SK-N-SH (cell line): ENCODE measurements at regions not wholly inside any gene's neighbourhood (a gene's known extent, or its start where the extent isn't known, plus 50 kb on each side); places are given as distances from the start of the nearest gene placed in this dataset.

Experiments used
- CTCF ChIA-PET: fragments of 300-600, 350-600 bp; formaldehyde crosslinking; extraction: SDS; loops from one replicate; lab custom pipeline; 2021; lab: Yijun Ruan, JAX
- POLR2A ChIA-PET: fragments of 350-600 bp; sonication (Branson Sonifier 250); formaldehyde crosslinking; extraction: SDS; loops from one replicate; lab custom pipeline; 2020; ENCODE audit warnings: antibody characterized with exemption, inconsistent platforms; lab: Yijun Ruan, JAX
- DNase-seq: peaks from one replicate; pipeline ENCODE4 v3.0.0; 2012
- H2AFZ ChIP-seq: fragments of 200-600 bp; sonication (generic); 2 replicates; pipeline ENCODE4 v1.8.1; 2016; ENCODE audit warnings: antibody characterized with exemption, mild to moderate bottlenecking, low read depth
- H3F3A ChIP-seq: fragments of 200-600 bp; sonication (generic); replicated peaks from 2 replicates; pipeline ENCODE3; 2016; ENCODE audit warnings: antibody characterized with exemption, mild to moderate bottlenecking; ENCODE audit not compliant: insufficient read depth
- H3K27ac ChIP-seq, 2 experiments: fragments of 200-500 bp in 1 of 2; fragments of 200-600 bp in 1 of 2; sonication (Bioruptor generic) in 1 of 2; sonication (generic), shearing (Covaris generic) in 1 of 2; 2 replicates each; pipeline versions ENCODE4 v1.5.1 to v1.6.1; 2014 to 2016; ENCODE audit warnings: low read depth in 2 of 2, inconsistent platforms in 1 of 2, low read length in 1 of 2, mild to moderate bottlenecking in 1 of 2, mixed read lengths in 1 of 2
- H3K27me3 ChIP-seq: fragments of 200-600 bp; sonication (generic), shearing (Covaris generic); 2 replicates; pipeline ENCODE4 v1.6.1; 2016; ENCODE audit warnings: mixed run types; ENCODE audit not compliant: insufficient read depth
- H3K36me3 ChIP-seq, 2 experiments: fragments of 200-500 bp in 1 of 2; fragments of 200-600 bp in 1 of 2; sonication (Bioruptor generic) in 1 of 2; sonication (generic) in 1 of 2; replicated peaks in 1 of 2; 2 replicates each; pipeline versions ENCODE3 to v1.5.1; 2014 to 2016; ENCODE audit warnings: low read length in 1 of 2, mild to moderate bottlenecking in 1 of 2; ENCODE audit not compliant: insufficient read depth in 2 of 2, control insufficient read depth in 1 of 2
- H3K4me1 ChIP-seq, 2 experiments: fragments of 200-500 bp in 1 of 2; fragments of 200-600 bp in 1 of 2; sonication (Bioruptor generic) in 1 of 2; sonication (generic), shearing (Covaris generic) in 1 of 2; 2 replicates each; pipeline versions ENCODE4 v1.5.1 to v1.6.1; 2014 to 2016; ENCODE audit warnings: low read depth in 1 of 2, low read length in 1 of 2, mixed run types in 1 of 2; ENCODE audit not compliant: insufficient read depth in 2 of 2, control insufficient read depth in 1 of 2
- H3K4me2 ChIP-seq: fragments of 200-600 bp; sonication (generic), shearing (Covaris generic); 2 replicates; pipeline ENCODE4 v1.6.1; 2017; ENCODE audit warnings: mixed run types
- H3K4me3 ChIP-seq, 2 experiments: fragments of 200-500 bp in 1 of 2; fragments of 200-600 bp in 1 of 2; sonication (Bioruptor generic) in 1 of 2; sonication (generic), shearing (Covaris generic) in 1 of 2; 2 replicates each; pipeline versions ENCODE4 v1.5.1 to v1.8.1; 2014 to 2016; ENCODE audit warnings: low read depth in 2 of 2, inconsistent platforms in 1 of 2, low read length in 1 of 2, mild to moderate bottlenecking in 1 of 2, mixed read lengths in 1 of 2, moderate library complexity in 1 of 2
- H3K79me2 ChIP-seq: fragments of 200-600 bp; sonication (generic); 2 replicates; pipeline ENCODE4 v1.8.1; 2017; ENCODE audit warnings: mild to moderate bottlenecking; ENCODE audit not compliant: insufficient read depth
- H3K9ac ChIP-seq: fragments of 200-600 bp; sonication (generic); 2 replicates; pipeline ENCODE4 v1.6.1; 2017; ENCODE audit warnings: mixed run types
- H3K9me2 ChIP-seq: fragments of 200-600 bp; sonication (generic); 2 replicates; pipeline ENCODE4 v1.6.1; 2017; ENCODE audit warnings: mixed run types
- H3K9me3 ChIP-seq: fragments of 200-600 bp; sonication (generic); 2 replicates; pipeline ENCODE4 v1.6.1; 2017; ENCODE audit warnings: mixed run types, mild to moderate bottlenecking, moderate library complexity
- H4K20me1 ChIP-seq: fragments of 200-600 bp; sonication (generic); 2 replicates; pipeline ENCODE4 v1.6.1; 2017; ENCODE audit warnings: mild to moderate bottlenecking, mixed run types; ENCODE audit not compliant: insufficient read depth
- EZH2phosphoT487 ChIP-seq: fragments of 200-600 bp; sonication (generic); IDR thresholded peaks from 2 replicates; pipeline ENCODE4 v1.6.1; 2017; ENCODE audit warnings: low read depth, mixed run types, mild to moderate bottlenecking, antibody characterized with exemption, moderate library complexity, borderline replicate concordance
- FOSL2 ChIP-seq: IDR thresholded peaks from 2 replicates; pipeline ENCODE4 v1.4.0; 2012; ENCODE audit warnings: low read depth, mild to moderate bottlenecking, moderate library complexity, borderline replicate concordance
- FOXJ3 ChIP-seq: sonication (generic); formaldehyde crosslinking; IDR thresholded peaks from 2 replicates; pipeline ENCODE4 v1.5.1; 2020; ENCODE audit warnings: mild to moderate bottlenecking, missing genetic modification reagents
- FOXM1 ChIP-seq: IDR thresholded peaks from 2 replicates; pipeline ENCODE4 v1.4.0; 2012; ENCODE audit warnings: low read depth, mild to moderate bottlenecking
- JUND ChIP-seq: IDR thresholded peaks from 2 replicates; pipeline ENCODE4 v1.4.0; 2012
- MXI1 ChIP-seq: IDR thresholded peaks from 2 replicates; pipeline ENCODE4 v1.6.1; 2012; ENCODE audit warnings: mild to moderate bottlenecking, low read depth, low read length, improper control_type of control experiment
- NRF1 ChIP-seq: IDR thresholded peaks from 2 replicates; pipeline ENCODE4 v1.6.1; 2012; ENCODE audit warnings: low read depth, mild to moderate bottlenecking, low read length
- RAD21 ChIP-seq: IDR thresholded peaks from 2 replicates; pipeline ENCODE4 v1.6.1; 2012; ENCODE audit warnings: mild to moderate bottlenecking, low read length
- RXRA ChIP-seq: IDR thresholded peaks from 2 replicates; pipeline ENCODE4 v1.4.0; 2012; ENCODE audit warnings: low read depth, mild to moderate bottlenecking, borderline replicate concordance
- SIN3A ChIP-seq: IDR thresholded peaks from 2 replicates; pipeline ENCODE4 v1.6.1; 2012; ENCODE audit warnings: low read depth, mild to moderate bottlenecking, low read length, moderate library complexity, borderline replicate concordance
- SMC3 ChIP-seq: IDR thresholded peaks from 2 replicates; pipeline ENCODE4 v1.6.1; 2012; ENCODE audit warnings: low read depth, low read length, improper control_type of control experiment
- TAF1 ChIP-seq: IDR thresholded peaks from 2 replicates; pipeline ENCODE4 v1.6.1; 2012; ENCODE audit warnings: low read depth, mild to moderate bottlenecking, low read length, moderate library complexity, borderline replicate concordance
- TCF12 ChIP-seq: IDR thresholded peaks from 2 replicates; pipeline ENCODE4 v1.4.0; 2012
- USF1 ChIP-seq: IDR thresholded peaks from 2 replicates; pipeline ENCODE4 v1.4.0; 2012; ENCODE audit warnings: low read depth, borderline replicate concordance
- USF2 ChIP-seq: fragments of 150-350 bp; IDR thresholded peaks from 2 replicates; pipeline ENCODE4 v1.6.1; 2017; ENCODE audit warnings: antibody characterized with exemption, low read length, low read depth, borderline replicate concordance
- YY1 ChIP-seq: IDR thresholded peaks from 2 replicates; pipeline ENCODE4 v1.4.0; 2012; ENCODE audit warnings: low read depth, mild to moderate bottlenecking
- ZBTB33 ChIP-seq: IDR thresholded peaks from 2 replicates; pipeline ENCODE4 v1.4.0; 2012; ENCODE audit warnings: low read depth, borderline replicate concordance
- WGBS: methylation state at CpG from one replicate; pipeline ENCODE4 v1.1.6; 2017; ENCODE audit warnings: low lambda C conversion rate; 5-methylcytosine and 5-hydroxymethylcytosine counted together

GRCh38 chr18:62458346-62458745 is 64.5 kb upstream of the ZCCHC2 start:
- POLR2A ChIA-PET, result no interaction called here
- H2AFZ ChIP-seq, result no peak overlapping the region
- H3K9ac ChIP-seq, result no peak overlapping the region
- TF ChIP-seq FOSL2, result no peak
- no peak for TF ChIP-seq SIN3A
- TF ChIP-seq NRF1, result no peak
- no peak for TF ChIP-seq MXI1
- no peak for TF ChIP-seq RXRA
- no peak for TF ChIP-seq RAD21
- TF ChIP-seq JUND, result no peak
- TF ChIP-seq FOXM1, result no peak
- no peak for TF ChIP-seq USF1
- no peak for TF ChIP-seq EZH2phosphoT487
- TF ChIP-seq USF2, result no peak
- TF ChIP-seq FOXJ3, result no peak
- no peak for TF ChIP-seq SMC3
- TF ChIP-seq YY1, result no peak
- no peak for TF ChIP-seq ZBTB33
- no peak for TF ChIP-seq TAF1
- no peak for TF ChIP-seq TCF12
- TF ChIP-seq, all 33 proteins: peak for 0
- Histone ChIP-seq H3K4me2 (no peak overlapping the region), H3K4me3 (no peak overlapping the region), H3K4me1 (no peaks in the 10 kb centered on the region), H3K9me3 (no peaks in the 10 kb centered on the region), H4K20me1 (no peaks in the 10 kb centered on the region), H3K36me3 (no peaks in the 10 kb centered on the region), H3K27me3 (no peaks in the 10 kb centered on the region), H3K9me2 (no peaks in the 10 kb centered on the region), H3K79me2 (no peaks in the 10 kb centered on the region), H3F3A (no peaks in the 10 kb centered on the region), H3K27ac (no peak overlapping the region)
- CTCF ChIA-PET, result interaction anchor here (0.8 to 1.0 kb wide), 2 partner anchors 8 to 80 kb away, joined by 3 read pairs; no protein-coding TSS in a partner anchor
- 80% methylated on average over 2 of the region's 2 CpGs for WGBS
- no peak for DNase-seq
